ENCODE measurements at regions not wholly inside any gene's neighbourhood (a gene's known extent, or its start where the extent isn't known, plus 50 kb on each side); places are given as distances from the start of the nearest gene placed in this dataset.
"Not testable (repeated sequence)": the region's sequence is repeated elsewhere in the genome, so short reads cannot be mapped to it uniquely, and the experiment has no call there.

DNA sequence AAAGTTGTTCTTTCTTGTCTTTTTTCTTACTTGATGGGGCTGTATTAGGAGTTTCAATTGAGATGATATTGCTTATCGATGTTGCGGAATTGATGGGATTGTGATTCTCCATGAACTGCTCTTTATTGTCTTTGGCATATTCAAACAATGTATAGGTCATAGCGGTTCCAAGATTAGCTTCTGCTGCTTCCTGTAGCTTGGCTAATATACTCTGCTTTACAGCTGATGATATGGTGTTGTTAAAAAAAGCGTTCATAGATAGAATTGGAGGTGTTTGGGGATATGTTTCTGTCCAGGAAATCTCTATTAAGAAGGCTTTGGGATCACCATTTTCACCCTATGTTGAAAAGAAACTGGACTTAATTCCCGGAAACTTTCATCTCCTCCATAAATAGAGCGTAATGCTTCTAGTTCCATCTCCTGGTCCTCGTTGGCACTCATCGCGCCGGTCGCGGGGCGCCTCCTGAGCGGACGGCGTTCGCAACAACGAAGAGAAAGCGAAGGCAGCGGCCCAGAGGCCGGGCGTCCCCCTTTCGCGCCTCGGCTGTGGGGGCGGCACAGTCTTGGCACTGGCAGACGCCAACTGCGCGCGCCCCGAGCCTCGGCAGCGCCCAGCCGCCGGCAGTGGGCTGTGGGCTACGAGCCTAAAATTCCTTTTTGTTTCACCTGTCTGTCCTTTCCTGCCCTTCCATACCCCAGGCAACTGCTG, 95.3 kb upstream of the CDK13 start:
- TF ChIP-seq, protein P1, sequence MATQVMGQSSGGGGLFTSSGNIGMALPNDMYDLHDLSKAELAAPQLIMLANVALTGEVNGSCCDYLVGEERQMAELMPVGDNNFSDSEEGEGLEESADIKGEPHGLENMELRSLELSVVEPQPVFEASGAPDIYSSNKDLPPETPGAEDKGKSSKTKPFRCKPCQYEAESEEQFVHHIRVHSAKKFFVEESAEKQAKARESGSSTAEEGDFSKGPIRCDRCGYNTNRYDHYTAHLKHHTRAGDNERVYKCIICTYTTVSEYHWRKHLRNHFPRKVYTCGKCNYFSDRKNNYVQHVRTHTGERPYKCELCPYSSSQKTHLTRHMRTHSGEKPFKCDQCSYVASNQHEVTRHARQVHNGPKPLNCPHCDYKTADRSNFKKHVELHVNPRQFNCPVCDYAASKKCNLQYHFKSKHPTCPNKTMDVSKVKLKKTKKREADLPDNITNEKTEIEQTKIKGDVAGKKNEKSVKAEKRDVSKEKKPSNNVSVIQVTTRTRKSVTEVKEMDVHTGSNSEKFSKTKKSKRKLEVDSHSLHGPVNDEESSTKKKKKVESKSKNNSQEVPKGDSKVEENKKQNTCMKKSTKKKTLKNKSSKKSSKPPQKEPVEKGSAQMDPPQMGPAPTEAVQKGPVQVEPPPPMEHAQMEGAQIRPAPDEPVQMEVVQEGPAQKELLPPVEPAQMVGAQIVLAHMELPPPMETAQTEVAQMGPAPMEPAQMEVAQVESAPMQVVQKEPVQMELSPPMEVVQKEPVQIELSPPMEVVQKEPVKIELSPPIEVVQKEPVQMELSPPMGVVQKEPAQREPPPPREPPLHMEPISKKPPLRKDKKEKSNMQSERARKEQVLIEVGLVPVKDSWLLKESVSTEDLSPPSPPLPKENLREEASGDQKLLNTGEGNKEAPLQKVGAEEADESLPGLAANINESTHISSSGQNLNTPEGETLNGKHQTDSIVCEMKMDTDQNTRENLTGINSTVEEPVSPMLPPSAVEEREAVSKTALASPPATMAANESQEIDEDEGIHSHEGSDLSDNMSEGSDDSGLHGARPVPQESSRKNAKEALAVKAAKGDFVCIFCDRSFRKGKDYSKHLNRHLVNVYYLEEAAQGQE (IDR thresholded peaks at IDR 0.05; ENCODE audit: low read depth): not testable (repeated sequence)
- not testable (repeated sequence) for TF ChIP-seq POLR2AphosphoS5 (IDR thresholded peaks at IDR 0.05; ENCODE audit: low read depth, low read length); POLR2A (IDR thresholded peaks at IDR 0.05; ENCODE audit: borderline replicate concordance, extremely low read depth, insufficient read depth, insufficient read length); SIN3A (IDR thresholded peaks at IDR 0.05; ENCODE audit: low read depth); TCF7L2 (IDR thresholded peaks at IDR 0.05; ENCODE audit: borderline replicate concordance, extremely low read depth, insufficient read depth, insufficient read length); JUND (IDR thresholded peaks at IDR 0.05); RAD21 (IDR thresholded peaks at IDR 0.05; ENCODE audit: low read depth); EZH2 (IDR thresholded peaks at IDR 0.05); SP1 (IDR thresholded peaks at IDR 0.05; ENCODE audit: low read depth)
- TF ChIP-seq, protein P2, sequence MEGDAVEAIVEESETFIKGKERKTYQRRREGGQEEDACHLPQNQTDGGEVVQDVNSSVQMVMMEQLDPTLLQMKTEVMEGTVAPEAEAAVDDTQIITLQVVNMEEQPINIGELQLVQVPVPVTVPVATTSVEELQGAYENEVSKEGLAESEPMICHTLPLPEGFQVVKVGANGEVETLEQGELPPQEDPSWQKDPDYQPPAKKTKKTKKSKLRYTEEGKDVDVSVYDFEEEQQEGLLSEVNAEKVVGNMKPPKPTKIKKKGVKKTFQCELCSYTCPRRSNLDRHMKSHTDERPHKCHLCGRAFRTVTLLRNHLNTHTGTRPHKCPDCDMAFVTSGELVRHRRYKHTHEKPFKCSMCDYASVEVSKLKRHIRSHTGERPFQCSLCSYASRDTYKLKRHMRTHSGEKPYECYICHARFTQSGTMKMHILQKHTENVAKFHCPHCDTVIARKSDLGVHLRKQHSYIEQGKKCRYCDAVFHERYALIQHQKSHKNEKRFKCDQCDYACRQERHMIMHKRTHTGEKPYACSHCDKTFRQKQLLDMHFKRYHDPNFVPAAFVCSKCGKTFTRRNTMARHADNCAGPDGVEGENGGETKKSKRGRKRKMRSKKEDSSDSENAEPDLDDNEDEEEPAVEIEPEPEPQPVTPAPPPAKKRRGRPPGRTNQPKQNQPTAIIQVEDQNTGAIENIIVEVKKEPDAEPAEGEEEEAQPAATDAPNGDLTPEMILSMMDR (IDR thresholded peaks at IDR 0.05 in 2 of 3, conservative IDR thresholded peaks at IDR 0.05 in 1 of 3; ENCODE audit: borderline replicate concordance in 1 of 3, insufficient read depth in 1 of 3, low read depth in 2 of 3, low read length in 2 of 3): not testable (repeated sequence)
